ENCODE measurements at regions not wholly inside any gene's neighbourhood (a gene's known extent, or its start where the extent isn't known, plus 50 kb on each side); places are given as distances from the start of the nearest gene placed in this dataset.

DNA sequence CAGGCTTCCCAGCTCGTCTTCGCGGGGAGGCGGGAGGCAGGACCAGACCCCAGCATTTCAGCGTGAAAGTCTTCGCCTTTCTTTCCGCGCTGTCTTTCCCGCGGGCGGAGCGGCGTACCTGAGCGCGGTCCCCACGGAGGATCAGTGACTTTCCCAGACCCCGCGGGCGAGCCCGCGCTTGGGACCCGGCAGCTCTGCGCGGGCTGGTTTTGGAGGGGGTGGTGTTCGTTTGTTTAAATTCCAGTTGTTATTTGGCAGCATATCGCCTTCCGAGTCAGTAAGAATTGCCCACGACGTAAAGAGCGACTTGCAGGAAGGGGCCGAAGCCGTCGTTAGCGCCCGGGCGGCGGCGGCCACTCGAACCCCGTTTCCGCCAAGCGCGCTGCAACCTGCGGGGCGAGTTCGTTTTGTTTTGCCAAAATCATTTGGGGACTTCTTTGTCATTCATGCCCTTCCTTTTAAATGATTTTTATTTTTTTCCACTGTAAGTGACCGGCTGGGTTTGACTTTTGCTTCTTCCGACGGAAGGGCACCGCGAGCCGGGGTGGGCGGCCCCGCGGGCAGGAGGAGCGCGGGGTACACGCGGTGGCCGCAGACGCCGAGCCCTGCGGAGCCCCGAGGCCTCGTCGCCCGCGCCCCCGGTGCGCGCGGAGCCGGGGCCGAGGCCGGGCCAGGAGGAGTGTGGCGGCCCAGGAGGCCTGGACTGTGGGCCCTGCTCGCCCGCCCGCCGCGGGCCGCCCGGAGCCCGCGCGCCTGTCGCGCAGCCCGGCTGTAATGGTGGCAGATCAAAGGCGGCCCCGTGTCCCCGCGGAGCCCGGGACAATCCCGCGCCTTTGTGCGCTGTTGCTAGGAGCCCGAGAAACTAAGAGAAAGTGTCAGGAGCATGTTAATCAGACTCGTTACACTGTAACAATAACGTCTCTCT lies 75.9 kb downstream of the ZIC5 start:
- Histone ChIP-seq H2BK15ac (ENCODE audit: low read length) (no peak overlapping the region), H4K91ac (replicated peaks; ENCODE audit: insufficient read length, low read length) (peak overlapping the region; percentile 19), H2BK20ac (ENCODE audit: low read length) (peak overlapping the region; percentile 86), H2BK5ac (ENCODE audit: low read depth, low read length) (no peak overlapping the region; the same call in 1 of the 2 replicates), H3K36me3 (ENCODE audit: control insufficient read depth in 2 of 4, insufficient read depth in 4 of 4, low read length in 3 of 4) (no peaks in the 10 kb centered on the region), H4K8ac (ENCODE audit: extremely low read depth, insufficient read depth, low read length) (peak overlapping the region; percentile 79), H3K23me2 (ENCODE audit: low read depth, low read length) (peaks cover 6% of the 10 kb centered on the region; the same call in 1 of the 2 replicates), H3K27ac (ENCODE audit: low read depth, low read length) (no peak overlapping the region), H4K5ac (ENCODE audit: insufficient read length, low read depth, low read length) (no peak overlapping the region), H3K56ac (replicated peaks; ENCODE audit: insufficient read length, low read depth, low read length) (no peak overlapping the region), H2BK120ac (replicated peaks; ENCODE audit: low read depth, low read length) (peak overlapping the region; percentile 63), H2BK12ac (ENCODE audit: low read depth, low read length) (peak overlapping the region; percentile 87; the same call in 1 of the 2 replicates), H3K18ac (ENCODE audit: extremely low read depth, low read length) (peak overlapping the region; percentile 86; the same call in 1 of the 2 replicates), H3K4me2 (ENCODE audit: insufficient read depth in 1 of 2, low read depth in 2 of 2, low read length in 2 of 2) (peak overlapping the region; percentile 69 to 81), H3K79me2 (ENCODE audit: control insufficient read depth in 1 of 2, insufficient read depth in 2 of 2, low read length in 2 of 2) (no peaks in the 10 kb centered on the region), H2AK5ac (ENCODE audit: low read depth, low read length) (no peak overlapping the region), H3K14ac (ENCODE audit: insufficient read length) (no peak overlapping the region), H3K4ac (replicated peaks; ENCODE audit: insufficient read length, low read depth, low read length) (no peak overlapping the region), H3K79me1 (ENCODE audit: low read depth, low read length) (no peaks in the 10 kb centered on the region), H4K20me1 (replicated peaks in 1 of 2; ENCODE audit: control insufficient read depth in 1 of 2, insufficient read depth in 2 of 2, low read length in 2 of 2) (no peaks in the 10 kb centered on the region), H3K9ac (replicated peaks in 1 of 4; ENCODE audit: extremely low read depth in 1 of 4, low read depth in 3 of 4, low read length in 3 of 4) (no peak overlapping the region; a peak in 2 of 7 replicates), H3K4me1 (replicated peaks in 1 of 4; ENCODE audit: control insufficient read depth in 3 of 4, insufficient read depth in 4 of 4, low read length in 3 of 4) (peaks cover 9 to 30% (median 18%) of the 10 kb centered on the region in 4 experiments), H3K9me3 (ENCODE audit: insufficient read depth in 2 of 2, low read depth in 1 of 2, low read length in 1 of 2) (no peaks in the 10 kb centered on the region), H3K27me3 (replicated peaks in 1 of 4; ENCODE audit: control insufficient read depth in 3 of 4, extremely low read depth in 1 of 4, insufficient read depth in 3 of 4, low read length in 3 of 4) (peaks cover 0 to 24% (median 19%) of the 10 kb centered on the region in 4 experiments; a peak in 5 of 7 replicates), H3K23ac (ENCODE audit: insufficient read length) (no peak overlapping the region), H2AFZ (ENCODE audit: low read length) (no peak overlapping the region; the same call in 1 of the 2 replicates), H3K4me3 (ENCODE audit: extremely low read depth in 1 of 4, insufficient read depth in 2 of 4, low read depth in 3 of 4, low read length in 4 of 4) (peak overlapping the region; percentile 25 to 54 (median 34))
- DNase-seq (ENCODE audit: low read depth in 1 of 2, low spot score in 2 of 2) = peak in 1 of 2 experiments; percentile 65
- no peak for FAIRE-seq
- CTCF ChIA-PET (ENCODE audit: partially characterized antibody) = interaction anchor here (0.6 to 6.9 kb wide), 2 partner anchors 20 to 240 kb away, joined by 3 to 59 read pairs; no protein-coding TSS in a partner anchor
- WGBS, 2 experiments (ENCODE audit: extremely low coverage in 1 of 2, insufficient coverage in 1 of 2, insufficient read length in 1 of 2, insufficient replicate concordance in 2 of 2, low coverage in 1 of 2, low lambda C conversion rate in 2 of 2, missing lambda C conversion rate in 1 of 2) = 17% methylated on average over 93 of the region's 100 CpGs; no CpG with 5 or more reads in 1 of the 2 experiments
- POLR2A ChIA-PET (ENCODE audit: partially characterized antibody) = interaction anchor here (1.3 to 1.7 kb wide), 3 partner anchors 9 to 62 kb away, joined by 3 to 4 read pairs (median 3); no protein-coding TSS in a partner anchor
- TF ChIP-seq RNF2 (IDR thresholded peaks at IDR 0.05; ENCODE audit: borderline replicate concordance, low read depth, low read length, missing control alignments, poor library complexity, severe bottlenecking) = peak; percentile 61
- TF ChIP-seq JUN (IDR thresholded peaks at IDR 0.05; ENCODE audit: low read depth, low read length) = no peak
- no peak for TF ChIP-seq CHD1 (IDR thresholded peaks at IDR 0.05; ENCODE audit: low read depth, low read length)
- 0 out of 4 replicates have a peak, but pooled peaks of 1 of the 2 experiments have one; percentile 28 for TF ChIP-seq HDAC2 (IDR thresholded peaks at IDR 0.05; ENCODE audit: borderline replicate concordance in 1 of 2, low read depth in 2 of 2, low read length in 2 of 2)
- TF ChIP-seq CHD2 (IDR thresholded peaks at IDR 0.05; ENCODE audit: low read length) = no peak
- no peak for TF ChIP-seq FOSL1 (IDR thresholded peaks at IDR 0.05; ENCODE audit: insufficient read depth, low read depth, low read length)
- TF ChIP-seq, protein P1, sequence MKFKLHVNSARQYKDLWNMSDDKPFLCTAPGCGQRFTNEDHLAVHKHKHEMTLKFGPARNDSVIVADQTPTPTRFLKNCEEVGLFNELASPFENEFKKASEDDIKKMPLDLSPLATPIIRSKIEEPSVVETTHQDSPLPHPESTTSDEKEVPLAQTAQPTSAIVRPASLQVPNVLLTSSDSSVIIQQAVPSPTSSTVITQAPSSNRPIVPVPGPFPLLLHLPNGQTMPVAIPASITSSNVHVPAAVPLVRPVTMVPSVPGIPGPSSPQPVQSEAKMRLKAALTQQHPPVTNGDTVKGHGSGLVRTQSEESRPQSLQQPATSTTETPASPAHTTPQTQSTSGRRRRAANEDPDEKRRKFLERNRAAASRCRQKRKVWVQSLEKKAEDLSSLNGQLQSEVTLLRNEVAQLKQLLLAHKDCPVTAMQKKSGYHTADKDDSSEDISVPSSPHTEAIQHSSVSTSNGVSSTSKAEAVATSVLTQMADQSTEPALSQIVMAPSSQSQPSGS (IDR thresholded peaks at IDR 0.05; ENCODE audit: low read length) = no peak
- no peak for TF ChIP-seq CREB1 (IDR thresholded peaks at IDR 0.05)

Measured in H1 (cell line).